CD14-positive monocyte (primary cell): ENCODE measurements at regions not wholly inside any gene's neighbourhood (a gene's known extent, or its start where the extent isn't known, plus 50 kb on each side); places are given as distances from the start of the nearest gene placed in this dataset.

ENCODE experiments used
- DNase-seq, 3 donors: peaks; one replicate each; pipeline ENCODE4 v3.0.0-alpha.2; 2011 to 2022
- H2AFZ ChIP-seq: 2 replicates; pipeline ENCODE4 v1.6.0; 2012; ENCODE audit warnings: mild to moderate bottlenecking, low read depth, low read length, inconsistent platforms; ENCODE audit not compliant: insufficient read depth, poor library complexity, severe bottlenecking
- H3K27ac ChIP-seq, 2 donors: 1 replicate in 1 of 2; 2 replicates in 1 of 2; pipeline ENCODE4 v1.5.1; 2012 to 2013; ENCODE audit warnings: low read length in 2 of 2, control low read depth in 1 of 2, inconsistent platforms in 1 of 2, low read depth in 1 of 2, mild to moderate bottlenecking in 1 of 2
- H3K27me3 ChIP-seq, 2 donors: one replicate each; pipeline versions ENCODE4 v1.6.0 to v1.6.1; 2011 to 2013; ENCODE audit warnings: low read length in 2 of 2; ENCODE audit not compliant: control insufficient read depth in 2 of 2, insufficient read depth in 2 of 2
- H3K36me3 ChIP-seq, 2 donors: replicated peaks in 1 of 2; 1 replicate in 1 of 2; 2 replicates in 1 of 2; pipeline versions ENCODE4 v1.5.1 to v1.6.1; 2012 to 2013; ENCODE audit warnings: low read length in 2 of 2, control low read depth in 1 of 2, inconsistent platforms in 1 of 2, mild to moderate bottlenecking in 1 of 2; ENCODE audit not compliant: insufficient read depth in 2 of 2, control insufficient read depth in 1 of 2
- H3K4me1 ChIP-seq, 2 donors: 1 replicate in 1 of 2; 2 replicates in 1 of 2; pipeline versions ENCODE4 v1.5.1 to v1.6.1; 2012 to 2013; ENCODE audit warnings: low read length in 2 of 2, control low read depth in 1 of 2, inconsistent platforms in 1 of 2, mild to moderate bottlenecking in 1 of 2, moderate library complexity in 1 of 2; ENCODE audit not compliant: insufficient read depth in 2 of 2, control insufficient read depth in 1 of 2
- H3K4me2 ChIP-seq: replicated peaks from 2 replicates; pipeline ENCODE3; 2012; ENCODE audit warnings: low read length, moderate library complexity, mild to moderate bottlenecking; ENCODE audit not compliant: poor library complexity, severe bottlenecking; ENCODE audit errors: extremely low read depth
- H3K4me3 ChIP-seq, 3 experiments: fragments of 200-600 bp in 1 of 3; sonication (generic) in 1 of 3; replicated peaks in 1 of 3; 1 replicate in 2 of 3; 2 replicates in 1 of 3; pipeline ENCODE4 v1.5.1; 2011 to 2013; ENCODE audit warnings: low read length in 3 of 3, mild to moderate bottlenecking in 3 of 3, control low read depth in 2 of 3, low read depth in 2 of 3, inconsistent platforms in 1 of 3, moderate library complexity in 1 of 3
- H3K79me2 ChIP-seq: 2 replicates; pipeline ENCODE4 v1.6.0; 2012; ENCODE audit warnings: mild to moderate bottlenecking, control low read depth, inconsistent platforms, low read length, moderate library complexity; ENCODE audit not compliant: insufficient read depth
- H3K9ac ChIP-seq: 2 replicates; pipeline ENCODE4 v1.6.0; 2017; ENCODE audit warnings: low read length, mild to moderate bottlenecking; ENCODE audit not compliant: insufficient read depth, poor library complexity, severe bottlenecking
- H3K9me3 ChIP-seq, 2 donors: replicated peaks in 1 of 2; 1 replicate in 1 of 2; 2 replicates in 1 of 2; pipeline versions ENCODE4 v1.5.1 to v1.6.1; 2012 to 2013; ENCODE audit warnings: low read length in 2 of 2, control low read depth in 1 of 2; ENCODE audit not compliant: control insufficient read depth in 1 of 2, insufficient read depth in 1 of 2
- H4K20me1 ChIP-seq: 2 replicates; pipeline ENCODE4 v1.6.0; 2012; ENCODE audit warnings: mild to moderate bottlenecking, low read length, control low read depth, moderate library complexity; ENCODE audit not compliant: insufficient read depth
- H3K27ac Mint-ChIP-seq, 7 donors: one replicate each; pipeline ENCODE4 v1.8.0; 2020; ENCODE audit warnings: mild to moderate bottlenecking in 7 of 7, mixed read lengths in 7 of 7, moderate library complexity in 6 of 7, inconsistent platforms in 2 of 7
- H3K27me3 Mint-ChIP-seq, 3 donors: one replicate each; pipeline ENCODE4 v1.8.0; 2021 to 2022; ENCODE audit warnings: low read depth in 3 of 3, mild to moderate bottlenecking in 3 of 3, mixed read lengths in 3 of 3, moderate library complexity in 3 of 3, inconsistent platforms in 1 of 3
- H3K36me3 Mint-ChIP-seq, 2 donors: one replicate each; pipeline ENCODE4 v1.8.0; 2020; ENCODE audit warnings: mixed read lengths in 2 of 2, inconsistent platforms in 1 of 2, mild to moderate bottlenecking in 1 of 2
- H3K4me1 Mint-ChIP-seq: one replicate; pipeline ENCODE4 v1.8.0; 2020; ENCODE audit warnings: mild to moderate bottlenecking, mixed read lengths
- H3K4me3 Mint-ChIP-seq, 2 donors: one replicate each; pipeline ENCODE4 v1.8.0; 2020; ENCODE audit warnings: mild to moderate bottlenecking in 2 of 2, mixed read lengths in 2 of 2, moderate library complexity in 1 of 2
- H3K9me3 Mint-ChIP-seq, 7 donors: one replicate each; pipeline ENCODE4 v1.8.0; 2020 to 2022; ENCODE audit warnings: mixed read lengths in 7 of 7, mild to moderate bottlenecking in 6 of 7, moderate library complexity in 6 of 7, inconsistent platforms in 2 of 7
- CTCF ChIP-seq: fragments of 200-600 bp; IDR thresholded peaks from one replicate; pipeline ENCODE4 v1.8.0; 2022; ENCODE audit warnings: antibody characterized with exemption, mild to moderate bottlenecking
- WGBS: methylation state at CpG from one replicate; pipeline ENCODE4 v1.1.5; 2013; ENCODE audit warnings: missing lambda C conversion rate; ENCODE audit not compliant: insufficient coverage; 5-methylcytosine and 5-hydroxymethylcytosine counted together
- intact Hi-C, 2 donors: fragments of 100-400 bp; cut with micrococcal nuclease; formaldehyde crosslinking; loops; one replicate each; pipeline versions ENCODE4 v1.15.0 to v1.15.1; 2023

- Mint-ChIP-seq H3K9me3 (peaks cover 0 to 22% (median 3%) of the 10 kb centered on the region in 7 donors), H3K27ac (no peak overlapping the region), H3K4me3 (no peak overlapping the region), H3K27me3 (peaks cover 4 to 17% (median 4%) of the 10 kb centered on the region in 3 donors), H3K4me1 (no peaks in the 10 kb centered on the region), H3K36me3 (no peaks in the 10 kb centered on the region)
- no peak overlapping the region for H3K27ac ChIP-seq
- H3K9ac ChIP-seq, result no peak overlapping the region
- no peak for DNase-seq
- H3K4me3 ChIP-seq, result no peak overlapping the region
- H3K36me3 ChIP-seq, result no peaks in the 10 kb centered on the region
- no peaks in the 10 kb centered on the region for H3K27me3 ChIP-seq
- intact Hi-C loops, result no loop called here
- H3K4me2 ChIP-seq, result no peak overlapping the region
- H3K9me3 ChIP-seq, result peaks cover 0 to 13% of the 10 kb centered on the region in 2 donors
- H2AFZ ChIP-seq, result no peak overlapping the region
- TF ChIP-seq CTCF, result no peak
- 93% methylated on average over 6 of the region's 8 CpGs for WGBS
- H3K4me1 ChIP-seq, result no peaks in the 10 kb centered on the region
- no peaks in the 10 kb centered on the region for H4K20me1 ChIP-seq
- H3K79me2 ChIP-seq, result no peaks in the 10 kb centered on the region
Measured at GRCh38 chr20:56988446-56988845, 278.0 kb downstream of the BMP7 start.

GRCh38 chr20:56989516-56989915 lies 276.9 kb downstream of the BMP7 start:
- H3K36me3 ChIP-seq, result no peaks in the 10 kb centered on the region
- no peak overlapping the region for H3K4me3 ChIP-seq
- intact Hi-C loops, result no loop called here
- 89% methylated on average over 1 of the region's 3 CpGs for WGBS
- Mint-ChIP-seq H3K27ac (no peak overlapping the region), H3K4me1 (no peaks in the 10 kb centered on the region), H3K9me3 (peaks cover 0 to 15% (median 2%) of the 10 kb centered on the region in 7 donors), H3K36me3 (no peaks in the 10 kb centered on the region), H3K4me3 (no peak overlapping the region), H3K27me3 (peaks cover 4 to 14% (median 4%) of the 10 kb centered on the region in 3 donors)
- no peak overlapping the region for H2AFZ ChIP-seq
- no peak overlapping the region for H3K9ac ChIP-seq
- H3K79me2 ChIP-seq, result no peaks in the 10 kb centered on the region
- H3K4me1 ChIP-seq, result no peaks in the 10 kb centered on the region
- H3K9me3 ChIP-seq, result peaks cover 0 to 8% of the 10 kb centered on the region in 2 donors
- no peaks in the 10 kb centered on the region for H3K27me3 ChIP-seq
- no peak for TF ChIP-seq CTCF
- no peak overlapping the region for H3K27ac ChIP-seq
- H3K4me2 ChIP-seq, result no peak overlapping the region
- no peak for DNase-seq
- H4K20me1 ChIP-seq, result no peaks in the 10 kb centered on the region
